ENCODE measurements at regions not wholly inside any gene's neighbourhood (a gene's known extent, or its start where the extent isn't known, plus 50 kb on each side); places are given as distances from the start of the nearest gene placed in this dataset.
"Not testable (repeated sequence)": the region's sequence is repeated elsewhere in the genome, so short reads cannot be mapped to it uniquely, and the experiment has no call there.

GRCh38 chr3:187811585-187812250, 66.5 kb upstream of the BCL6 start:
- WGBS, 2 donors, result 88 to 91% methylated on average over 4 of the region's 4 CpGs
- DNase-seq, result no peak
- intact Hi-C loops (cut with DNase I), result no loop called here

GRCh38 chr3:187812496-187812895, 67.2 kb upstream of the BCL6 start:
- H3K27ac ChIP-seq, result no peak overlapping the region
- H3K4me1 ChIP-seq, result peaks cover 13 to 19% of the 10 kb centered on the region in 2 donors
- WGBS, 2 donors, result 86 to 97% methylated on average over 5 of the region's 5 CpGs
- intact Hi-C loops (cut with DNase I), result no loop called here
- H3K9me3 ChIP-seq, result no peaks in the 10 kb centered on the region
- H3K4me3 ChIP-seq (replicated peaks in 1 of 3), result no peak overlapping the region
- H3K36me3 ChIP-seq, result no peaks in the 10 kb centered on the region
- H3K27me3 ChIP-seq, result no peaks in the 10 kb centered on the region
- TF ChIP-seq CTCF (IDR thresholded peaks at IDR 0.05) (no peak), POLR2A (IDR thresholded peaks at IDR 0.05) (no peak)
- DNase-seq, result no peak

More at GRCh38 chr3:187811585-187812250, 66.5 kb upstream of the BCL6 start:
- H3K27ac ChIP-seq, result no peak overlapping the region
- H3K4me1 ChIP-seq, result peaks cover 13 to 19% of the 10 kb centered on the region in 2 donors
- H3K4me3 ChIP-seq (replicated peaks in 1 of 3), result no peak overlapping the region
- TF ChIP-seq CTCF (IDR thresholded peaks at IDR 0.05), result no peak
- TF ChIP-seq POLR2A (IDR thresholded peaks at IDR 0.05), result no peak
- no peaks in the 10 kb centered on the region for H3K36me3 ChIP-seq
- H3K9me3 ChIP-seq, result no peaks in the 10 kb centered on the region
- no peaks in the 10 kb centered on the region for H3K27me3 ChIP-seq

GRCh38 chr3:187813198-187813597, 67.9 kb upstream of the BCL6 start:
- 91 to 100% methylated on average over 1 of the region's 1 CpG for WGBS, 2 donors
- no peaks in the 10 kb centered on the region for H3K36me3 ChIP-seq
- H3K27ac ChIP-seq, result no peak overlapping the region
- no peak overlapping the region for H3K4me3 ChIP-seq (replicated peaks in 1 of 3)
- intact Hi-C loops (cut with DNase I), result no loop called here
- no peaks in the 10 kb centered on the region for H3K27me3 ChIP-seq
- no peaks in the 10 kb centered on the region for H3K9me3 ChIP-seq
- no peak for DNase-seq
- no peak for TF ChIP-seq CTCF (IDR thresholded peaks at IDR 0.05)
- TF ChIP-seq POLR2A (IDR thresholded peaks at IDR 0.05), result no peak
- H3K4me1 ChIP-seq, result peaks cover 13 to 19% of the 10 kb centered on the region in 2 donors

GRCh38 chr3:187817766-187818165, 72.5 kb upstream of the BCL6 start:
- H3K27ac ChIP-seq; H3K9me3 ChIP-seq; intact Hi-C loops (cut with DNase I); H3K27me3 ChIP-seq; H3K4me3 ChIP-seq (replicated peaks in 1 of 3); H3K4me1 ChIP-seq; H3K36me3 ChIP-seq; DNase-seq: not testable (repeated sequence)
- WGBS, 2 donors, result 94% methylated on average over 3 of the region's 3 CpGs

GRCh38 chr3:187821616-187822317, 76.5 kb upstream of the BCL6 start:
- H3K36me3 ChIP-seq, result no peaks in the 10 kb centered on the region
- no peak for TF ChIP-seq CTCF (IDR thresholded peaks at IDR 0.05)
- no peak for TF ChIP-seq POLR2A (IDR thresholded peaks at IDR 0.05)
- DNase-seq, result no peak
- H3K4me1 ChIP-seq, result no peaks in the 10 kb centered on the region
- no peaks in the 10 kb centered on the region for H3K9me3 ChIP-seq
- H3K27me3 ChIP-seq, result no peaks in the 10 kb centered on the region
- intact Hi-C loops (cut with DNase I), result no loop called here
- H3K27ac ChIP-seq, result no peak overlapping the region
- H3K4me3 ChIP-seq (replicated peaks in 1 of 3), result no peak overlapping the region
- WGBS, 2 donors, result 100% methylated on average over 2 of the region's 2 CpGs

All from thyroid gland (tissue), 4 donors.